Caki2 (cell line): ENCODE measurements at regions not wholly inside any gene's neighbourhood (a gene's known extent, or its start where the extent isn't known, plus 50 kb on each side); places are given as distances from the start of the nearest gene placed in this dataset.

Experiments
- DNase-seq: peaks from one replicate; pipeline ENCODE4 v3.0.0-alpha.2; 2015; ENCODE audit warnings: low read depth
- in situ Hi-C: cut with HindIII; loops from 2 replicates; pipeline ENCODE4 v1.10.0; 2016; ENCODE audit warnings: low sequenced_read_pairs, low pct_unique_long_range_greater_than_20kb, mixed read lengths

GRCh38 chr5:129163810-129164378 is 69.3 kb downstream of the ISOC1 start:
- DNase-seq, result no peak
- in situ Hi-C loops, result no loop called here

DNA sequence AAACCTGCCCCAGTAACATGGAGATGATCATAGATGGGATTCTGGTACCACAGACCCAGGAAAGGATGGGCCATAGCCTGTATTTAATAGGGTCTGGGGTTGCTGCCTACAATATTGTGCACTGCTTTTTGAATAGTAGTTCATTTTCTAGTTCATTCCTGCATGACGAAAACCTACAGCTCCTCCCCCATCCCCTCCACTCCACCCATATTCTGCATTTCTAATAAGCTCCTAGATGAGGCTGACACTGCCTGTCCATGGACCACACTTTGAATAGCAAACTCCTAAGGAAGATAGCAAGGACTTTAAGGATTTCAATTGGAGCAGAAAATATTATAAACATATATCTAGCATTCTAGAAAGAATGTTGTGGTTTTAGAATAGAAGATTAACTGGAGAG is 75.5 kb downstream of the ISOC1 start:
- in situ Hi-C loops, result no loop called here

GRCh38 chr5:129171194-129171944 is 76.8 kb downstream of the ISOC1 start:
- in situ Hi-C loops, result no loop called here
- no peak for DNase-seq

More for the DNA sequence above, 75.5 kb downstream of the ISOC1 start:
- DNase-seq, result no peak

DNA sequence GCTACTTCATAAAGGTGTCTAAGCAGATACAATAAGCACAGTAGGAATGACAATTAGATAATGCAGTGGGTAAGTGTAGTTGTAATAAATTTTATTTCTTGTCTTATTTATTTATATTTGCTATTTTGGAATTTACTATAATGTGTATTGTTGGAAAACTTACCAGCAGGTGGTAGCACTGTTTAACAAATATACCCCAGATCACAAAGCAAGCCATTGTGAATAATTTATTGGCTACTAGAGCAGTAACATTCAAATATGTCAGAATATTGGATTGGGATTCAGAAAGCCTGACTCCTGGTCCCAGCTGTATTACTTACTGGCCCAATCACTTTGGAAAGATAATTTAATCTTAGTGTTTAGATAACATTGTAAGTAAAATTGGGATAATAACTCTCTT is 78.0 kb downstream of the ISOC1 start:
- in situ Hi-C loops, result no loop called here
- no peak for DNase-seq

DNA sequence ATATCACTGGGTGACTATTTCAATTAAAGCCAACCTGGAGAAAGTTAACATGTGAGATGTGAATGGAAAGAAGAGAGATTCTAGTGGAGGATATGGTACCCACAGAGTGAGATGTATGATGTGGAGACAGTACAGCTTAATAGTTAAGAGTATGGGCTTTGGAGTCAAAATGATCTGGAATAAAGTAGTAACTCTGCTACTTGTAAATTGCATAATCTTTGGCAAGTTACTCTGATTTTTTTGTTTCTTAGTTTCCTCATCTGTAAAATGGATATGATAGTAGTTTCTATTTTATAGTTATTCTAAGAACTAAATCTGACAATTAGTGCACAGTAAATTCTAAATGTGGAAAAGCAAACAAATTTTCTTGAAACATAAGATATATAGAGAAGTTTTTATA is 79.2 kb downstream of the ISOC1 start:
- DNase-seq, result no peak
- in situ Hi-C loops, result no loop called here

DNA sequence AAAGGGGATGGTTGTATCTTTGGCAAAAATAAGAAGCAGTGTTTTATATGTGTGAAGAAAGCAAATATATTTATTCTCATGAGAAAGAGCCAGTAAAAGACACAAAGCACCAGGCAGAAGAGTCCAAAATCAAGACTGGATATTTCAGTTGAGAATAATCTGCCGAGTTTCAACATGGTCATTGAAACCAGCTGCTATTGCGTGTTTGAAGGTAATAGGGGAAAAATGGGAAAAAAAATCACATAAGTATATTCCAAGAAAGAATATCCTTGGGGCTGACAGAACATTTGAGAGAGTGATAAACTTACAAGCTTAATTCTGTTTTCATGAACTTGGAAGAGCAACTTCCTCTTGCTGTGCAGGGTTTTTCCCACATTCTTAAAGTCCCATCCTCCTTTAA is 79.9 kb downstream of the ISOC1 start:
- in situ Hi-C loops, result no loop called here
- no peak for DNase-seq

- in situ Hi-C loops, result no loop called here
- DNase-seq, result no peak
Observed at GRCh38 chr5:129177451-129177850, 82.9 kb downstream of the ISOC1 start.

DNA sequence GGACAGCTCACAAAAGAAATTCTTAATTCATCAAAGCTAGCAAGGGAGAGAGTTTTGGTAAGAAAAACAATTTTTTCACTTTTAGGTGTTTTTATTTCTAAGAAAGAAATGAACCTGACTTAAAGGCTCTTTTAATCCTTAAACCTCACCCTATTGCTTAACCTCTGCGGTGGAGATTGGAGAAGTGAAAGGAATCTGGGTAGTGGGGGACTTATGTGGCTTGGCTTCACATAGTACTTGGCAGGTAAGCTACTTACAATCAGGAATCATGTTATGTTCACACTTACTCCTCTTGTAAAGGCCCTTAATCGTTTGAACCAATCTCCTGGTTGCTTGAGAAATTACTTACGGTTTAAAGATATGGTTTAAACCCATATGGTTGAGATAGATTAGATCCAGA is 104.8 kb downstream of the ISOC1 start:
- no peak for DNase-seq

DNA sequence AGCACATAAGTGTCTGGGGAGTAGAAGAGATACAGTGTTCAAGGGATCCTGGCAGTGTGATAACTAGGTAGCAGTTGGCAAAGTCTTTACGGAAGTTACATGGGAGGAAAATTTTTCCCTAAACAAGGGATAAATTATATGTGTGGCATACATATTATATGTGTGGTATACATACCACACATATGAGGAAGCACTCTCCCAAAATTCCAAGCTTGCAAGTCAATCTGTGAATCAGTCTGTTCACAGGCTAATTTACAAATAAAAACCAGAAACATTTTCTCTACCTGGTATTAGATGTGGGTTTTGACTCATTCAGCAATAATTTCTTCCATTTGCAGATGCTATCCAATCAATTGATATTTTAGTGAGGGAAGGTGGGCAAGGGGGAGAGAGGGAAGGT is 110.0 kb downstream of the ISOC1 start:
- in situ Hi-C loops, result no loop called here
- no peak for DNase-seq

More for the DNA sequence above, 104.8 kb downstream of the ISOC1 start:
- in situ Hi-C loops, result no loop called here

DNA sequence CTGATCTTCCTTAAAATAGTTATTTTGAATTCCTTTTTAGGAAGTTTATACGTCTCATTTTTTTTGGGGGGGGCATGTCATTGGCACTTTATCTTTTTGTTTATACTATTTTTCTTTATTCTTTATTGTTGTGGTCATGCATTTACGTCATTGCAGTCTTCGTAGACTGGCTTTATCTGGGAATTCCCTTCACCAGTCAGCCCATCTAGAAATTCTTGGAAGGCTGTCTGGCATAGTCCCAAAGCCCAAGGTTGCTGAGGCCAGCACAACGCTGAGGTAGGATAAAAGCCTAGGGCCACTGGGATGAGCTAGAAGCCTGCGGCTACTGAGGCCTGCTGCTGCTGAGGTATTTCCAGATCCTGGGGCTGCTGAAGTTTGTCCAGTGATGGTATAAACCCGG is 121.5 kb downstream of the ISOC1 start:
- in situ Hi-C loops, result no loop called here
- DNase-seq, result no peak

DNA sequence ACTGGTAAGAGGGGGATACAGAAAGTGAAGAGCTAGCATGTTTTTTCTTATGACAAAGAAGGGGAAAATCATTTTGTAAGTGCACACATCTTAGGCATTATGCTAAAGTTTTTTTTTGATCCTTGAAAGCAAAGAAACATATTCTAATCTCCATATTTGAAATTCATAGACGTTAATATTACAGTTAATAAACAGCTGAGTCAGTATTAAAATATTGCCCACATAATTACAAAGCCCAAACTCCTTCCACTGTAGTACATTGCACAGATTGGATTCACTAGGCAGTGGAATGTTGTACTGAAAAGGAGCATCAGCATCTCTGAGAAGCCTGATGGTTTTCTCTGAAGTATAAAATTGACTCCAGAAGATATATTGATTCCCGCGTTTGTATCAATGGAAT is 122.6 kb downstream of the ISOC1 start:
- in situ Hi-C loops, result no loop called here
- no peak for DNase-seq

DNA sequence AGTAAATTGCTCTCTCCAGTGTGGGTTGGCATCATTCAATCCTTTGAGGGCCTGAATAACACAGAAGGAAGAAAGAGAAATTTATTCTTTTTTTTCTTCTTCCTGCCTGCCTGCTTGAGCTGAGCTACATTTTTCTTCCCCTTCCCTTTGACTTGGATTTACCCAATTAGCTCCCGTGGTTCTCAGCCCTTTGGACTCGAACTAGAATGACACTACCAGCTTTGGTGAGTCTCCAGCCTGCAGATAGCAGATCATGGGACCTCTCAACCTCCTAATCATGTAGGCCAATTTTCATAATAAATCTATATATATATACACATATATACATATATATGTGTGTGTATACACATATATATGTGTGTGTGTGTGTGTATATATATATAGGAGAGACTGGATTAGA is 128.6 kb downstream of the ISOC1 start:
- in situ Hi-C loops, result no loop called here

GRCh38 chr5:129228577-129228976 is 134.0 kb downstream of the ISOC1 start:
- no peak for DNase-seq
- in situ Hi-C loops, result no loop called here

More for the DNA sequence above, 128.6 kb downstream of the ISOC1 start:
- no peak for DNase-seq

DNA sequence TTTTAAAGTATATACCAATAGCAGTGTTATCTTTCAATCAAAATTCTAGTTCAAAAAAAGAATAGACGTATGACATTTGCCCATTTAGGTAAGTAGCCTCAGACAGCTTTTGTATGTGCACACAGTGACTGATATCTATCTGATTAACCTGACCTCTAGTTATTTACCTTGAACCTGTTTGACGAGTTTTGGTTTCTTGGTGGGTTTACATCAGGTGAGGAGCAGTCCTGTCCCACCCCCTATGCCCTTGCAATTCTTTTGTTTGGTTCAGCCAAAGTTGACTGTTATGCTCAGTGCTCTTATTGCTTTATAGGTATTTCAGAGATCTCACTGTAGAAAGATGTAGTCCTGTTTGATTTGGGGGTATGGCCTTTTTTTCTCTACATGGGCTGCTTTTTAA is 147.2 kb downstream of the ISOC1 start:
- in situ Hi-C loops, result no loop called here

GRCh38 chr5:129243039-129243438 is 148.5 kb downstream of the ISOC1 start:
- in situ Hi-C loops, result no loop called here
- no peak for DNase-seq

More for the DNA sequence above, 147.2 kb downstream of the ISOC1 start:
- DNase-seq, result no peak

DNA sequence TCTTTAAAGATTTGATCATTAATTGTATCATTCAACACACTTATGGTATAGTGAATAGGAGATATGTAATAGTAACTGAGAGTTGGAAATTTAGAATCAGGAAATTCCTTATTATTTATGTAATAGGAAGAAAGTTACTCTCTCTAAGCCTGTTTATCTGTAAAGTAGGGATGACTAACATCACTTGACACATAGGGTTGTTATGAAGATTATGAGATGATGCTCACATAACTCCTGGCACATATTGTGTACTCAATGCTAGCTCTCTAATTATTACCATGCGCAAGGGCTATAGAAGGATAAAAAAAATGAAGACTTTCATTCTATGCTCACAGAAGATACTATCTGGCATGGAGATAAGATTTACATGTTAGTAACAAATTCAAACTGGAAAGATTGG is 149.9 kb downstream of the ISOC1 start:
- DNase-seq, result no peak
- in situ Hi-C loops, result no loop called here

GRCh38 chr5:129245489-129245888 is 150.9 kb downstream of the ISOC1 start:
- in situ Hi-C loops, result no loop called here
- no peak for DNase-seq

GRCh38 chr5:129246088-129246487 is 151.5 kb downstream of the ISOC1 start:
- in situ Hi-C loops, result no loop called here
- DNase-seq, result no peak

DNA sequence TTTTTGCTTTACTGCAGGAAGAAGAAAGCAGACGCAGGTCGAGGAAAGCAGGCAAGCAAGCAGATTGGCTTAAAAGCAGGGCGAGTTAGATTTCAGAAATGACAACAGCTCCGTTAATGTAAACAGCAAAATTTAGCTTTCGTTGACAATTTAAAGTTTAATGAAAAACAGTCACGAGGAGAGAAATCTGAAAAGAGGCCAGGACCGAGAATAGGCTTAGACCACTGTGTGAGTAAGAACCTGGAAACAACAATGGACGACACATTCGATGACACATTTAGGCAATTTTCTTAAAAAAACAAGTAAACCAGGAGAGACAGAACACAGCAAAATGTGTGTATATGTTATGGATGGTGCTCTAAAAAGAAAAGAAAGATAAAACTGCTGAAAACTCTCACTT is 155.3 kb downstream of the ISOC1 start:
- no peak for DNase-seq
- in situ Hi-C loops, result no loop called here

DNA sequence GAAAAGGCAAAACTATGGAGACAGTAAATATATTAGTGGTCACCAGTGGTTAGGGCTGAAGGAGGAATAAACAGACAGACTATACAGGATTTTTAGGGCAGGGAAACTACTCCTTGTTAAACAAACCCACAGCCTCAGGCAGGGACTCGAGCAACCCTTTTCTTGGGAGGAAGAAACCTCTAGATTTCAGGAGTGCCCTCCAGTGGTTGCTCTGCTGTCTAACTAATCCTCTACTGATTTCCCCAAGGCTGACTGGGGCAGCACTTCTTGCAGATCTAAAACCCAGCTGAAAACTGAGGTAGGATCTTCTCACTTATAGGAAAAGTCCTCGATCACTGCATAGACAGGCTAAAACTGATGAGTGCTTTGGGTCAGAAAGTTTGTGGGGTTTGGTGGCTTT is 176.8 kb downstream of the ISOC1 start:
- in situ Hi-C loops, result no loop called here
- DNase-seq, result no peak
